ENCODE measurements at regions not wholly inside any gene's neighbourhood (a gene's known extent, or its start where the extent isn't known, plus 50 kb on each side); places are given as distances from the start of the nearest gene placed in this dataset.
"Not testable (repeated sequence)": the region's sequence is repeated elsewhere in the genome, so short reads cannot be mapped to it uniquely, and the experiment has no call there.

- no peak for DNase-seq
These were observed 85.7 kb downstream of the BTG1 start for GRCh38 chr12:92059960-92060359.

- no peak for DNase-seq
These were observed 87.0 kb downstream of the BTG1 start for GRCh38 chr12:92058664-92059063.

- DNase-seq, result not testable (repeated sequence)
These were observed 88.9 kb downstream of the BTG1 start for GRCh38 chr12:92056756-92057155.

- no peak for DNase-seq
These were observed 89.4 kb downstream of the BTG1 start for GRCh38 chr12:92056290-92056689.

- DNase-seq, result peak; percentile 63
These were observed 89.8 kb downstream of the BTG1 start for GRCh38 chr12:92055877-92056276.

- DNase-seq, result no peak
These were observed 94.2 kb downstream of the BTG1 start for GRCh38 chr12:92051441-92051840.

GRCh38 chr12:92049403-92049802 lies 96.2 kb downstream of the BTG1 start:
- DNase-seq, result no peak

- DNase-seq, result peak; percentile 17
These were observed 98.2 kb downstream of the BTG1 start for GRCh38 chr12:92047393-92047826.

GRCh38 chr12:92046557-92047392 lies 98.9 kb downstream of the BTG1 start:
- DNase-seq, result no peak

- DNase-seq, result no peak
These were observed 99.8 kb downstream of the BTG1 start for GRCh38 chr12:92045852-92046251.

- no peak for DNase-seq
These were observed 101.2 kb downstream of the BTG1 start for GRCh38 chr12:92044435-92044834.

GRCh38 chr12:92042791-92043531 lies 102.7 kb downstream of the BTG1 start:
- DNase-seq, result no peak

GRCh38 chr12:92041742-92042141 lies 103.9 kb downstream of the BTG1 start:
- DNase-seq, result no peak

GRCh38 chr12:92039046-92039445 lies 106.6 kb downstream of the BTG1 start:
- no peak for DNase-seq

GRCh38 chr12:92038476-92038875 lies 107.2 kb downstream of the BTG1 start:
- no peak for DNase-seq

GRCh38 chr12:92036771-92037453 lies 108.7 kb downstream of the BTG1 start:
- DNase-seq, result no peak

- DNase-seq, result no peak
These were observed 109.5 kb downstream of the BTG1 start for GRCh38 chr12:92036061-92036620.

- no peak for DNase-seq
These were observed 110.2 kb downstream of the BTG1 start for GRCh38 chr12:92035477-92035876.

- peak; percentile 49 for DNase-seq
These were observed 110.7 kb downstream of the BTG1 start for GRCh38 chr12:92034858-92035401.

GRCh38 chr12:92034083-92034482 lies 111.6 kb downstream of the BTG1 start:
- DNase-seq, result no peak

- DNase-seq, result no peak
These were observed 112.7 kb downstream of the BTG1 start for GRCh38 chr12:92032965-92033364.

GRCh38 chr12:92032101-92032500 lies 113.5 kb downstream of the BTG1 start:
- DNase-seq, result no peak

- DNase-seq, result peak; percentile 21
These were observed 115.0 kb downstream of the BTG1 start for GRCh38 chr12:92030618-92031017.
